NCI-H510A (cell line): ENCODE measurements at regions not wholly inside any gene's neighbourhood (a gene's known extent, or its start where the extent isn't known, plus 50 kb on each side); places are given as distances from the start of the nearest gene placed in this dataset.

ENCODE experiments used
- DNase-seq: peaks from one replicate; lab custom pipeline; 2025; lab: John Stamatoyannopoulos, UW

DNA sequence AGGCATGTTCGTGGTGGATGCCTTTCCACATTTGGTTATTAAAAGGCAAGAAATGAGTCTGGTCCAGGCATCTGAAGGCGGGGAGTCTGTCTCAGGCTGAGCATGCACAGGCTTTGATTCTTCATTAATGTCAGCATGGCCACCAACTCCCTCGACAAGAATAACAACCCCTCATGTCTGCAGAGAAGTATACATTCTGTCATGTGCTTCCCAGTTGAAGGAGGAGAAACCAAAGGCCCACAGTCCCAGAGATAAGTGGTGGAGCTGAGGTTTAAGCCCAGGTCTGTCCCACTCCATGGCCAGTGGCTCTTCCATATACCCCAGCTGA lies 61.6 kb upstream of the LAPTM5 start:
- DNase-seq: no peak

DNA sequence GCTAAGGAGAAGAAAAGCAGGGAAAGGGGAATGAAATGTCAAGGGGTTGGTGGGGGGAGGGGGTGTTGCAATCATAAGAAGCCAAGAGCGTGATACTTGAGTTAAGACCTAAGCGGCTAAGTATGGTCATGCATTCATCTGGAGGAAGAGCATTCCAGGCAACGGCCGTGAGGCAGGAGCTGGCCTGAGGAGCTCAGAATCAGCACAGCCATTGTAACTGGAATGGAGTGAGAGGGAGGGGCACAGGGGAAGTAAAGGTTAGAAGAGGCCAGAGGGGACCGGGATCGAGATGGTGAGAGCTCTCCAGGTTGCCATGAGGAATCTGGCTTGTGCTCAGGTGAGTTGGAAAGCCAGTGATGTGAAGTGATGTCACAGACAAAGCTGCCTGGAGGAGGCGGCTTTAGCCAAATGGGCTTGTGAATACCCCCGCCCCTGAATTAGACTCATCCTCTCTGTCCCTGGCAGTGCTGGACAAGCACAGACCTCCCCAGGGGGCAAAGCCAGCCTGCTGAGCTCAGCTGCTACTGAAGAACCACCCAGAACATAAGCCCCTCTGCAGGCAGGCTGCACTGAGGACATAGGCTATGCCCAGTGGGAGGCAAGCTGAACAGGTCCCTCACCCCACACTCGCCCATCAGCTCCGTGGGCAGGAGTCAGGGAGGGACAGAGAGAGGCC lies 61.1 kb upstream of the LAPTM5 start:
- DNase-seq: no peak

GRCh38 chr1:30817548-30817947 lies 60.0 kb upstream of the LAPTM5 start:
- no peak for DNase-seq

DNA sequence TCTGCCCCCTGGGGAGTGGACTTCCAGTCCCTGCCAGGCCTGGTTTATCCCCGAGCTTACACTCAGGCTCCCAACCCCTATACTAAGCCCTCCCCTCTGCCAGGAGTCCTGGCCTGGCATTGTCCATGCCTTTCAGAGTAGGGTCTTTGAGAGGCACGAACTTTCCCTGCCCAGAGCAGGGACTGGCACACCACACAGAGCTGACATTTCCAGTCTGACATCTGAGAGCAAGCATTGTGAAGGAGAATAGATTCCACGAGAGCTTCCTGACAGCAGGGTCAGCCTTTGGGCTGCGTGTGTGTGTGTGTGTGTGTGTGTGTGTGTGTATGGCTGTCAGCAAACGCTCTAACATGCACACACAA lies 59.5 kb upstream of the LAPTM5 start:
- DNase-seq: no peak

DNA sequence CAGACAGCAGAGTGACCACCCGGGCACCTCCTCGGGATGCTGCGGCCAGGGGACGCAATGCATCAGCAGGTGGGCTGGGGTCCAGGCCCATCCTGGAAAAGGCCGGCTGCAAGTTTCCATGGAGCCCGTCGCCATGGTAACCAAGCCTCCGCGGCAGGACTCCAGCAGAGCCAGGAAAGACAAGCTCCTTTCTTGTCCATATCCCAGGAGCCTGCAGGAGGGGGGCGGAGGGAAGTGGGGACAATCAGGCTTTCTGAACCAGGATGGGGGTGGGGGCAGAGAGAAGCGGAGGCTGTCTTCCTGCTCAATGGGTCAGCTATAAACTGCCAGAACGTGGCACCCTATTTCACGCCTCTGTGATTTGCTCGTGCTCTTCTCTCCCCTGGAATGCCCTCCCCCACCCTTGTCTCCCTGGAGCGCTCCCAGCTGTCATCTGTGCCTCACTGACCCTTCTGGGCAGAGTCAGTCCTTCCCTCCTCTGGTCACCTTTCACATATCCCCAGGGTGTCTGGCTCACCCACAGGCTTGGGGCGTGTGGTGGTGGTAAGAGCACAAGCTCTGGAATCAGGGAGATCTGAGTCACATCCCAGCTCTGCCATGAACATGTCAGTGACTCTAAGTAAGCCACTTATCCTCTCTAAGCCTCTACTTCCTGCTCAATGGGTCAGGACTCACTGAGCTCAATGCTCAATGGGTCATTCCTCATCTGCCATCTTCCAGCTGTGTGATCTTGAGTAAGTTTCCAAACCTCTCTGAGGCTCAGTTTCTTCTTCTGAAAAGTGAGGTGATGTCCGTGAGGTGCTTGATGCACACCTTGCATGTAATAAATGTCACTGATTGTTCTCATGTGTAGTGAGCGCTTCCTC lies 58.9 kb upstream of the LAPTM5 start:
- DNase-seq: no peak

- DNase-seq: no peak
Observed at GRCh38 chr1:30815556-30815955, 58.0 kb upstream of the LAPTM5 start.

DNA sequence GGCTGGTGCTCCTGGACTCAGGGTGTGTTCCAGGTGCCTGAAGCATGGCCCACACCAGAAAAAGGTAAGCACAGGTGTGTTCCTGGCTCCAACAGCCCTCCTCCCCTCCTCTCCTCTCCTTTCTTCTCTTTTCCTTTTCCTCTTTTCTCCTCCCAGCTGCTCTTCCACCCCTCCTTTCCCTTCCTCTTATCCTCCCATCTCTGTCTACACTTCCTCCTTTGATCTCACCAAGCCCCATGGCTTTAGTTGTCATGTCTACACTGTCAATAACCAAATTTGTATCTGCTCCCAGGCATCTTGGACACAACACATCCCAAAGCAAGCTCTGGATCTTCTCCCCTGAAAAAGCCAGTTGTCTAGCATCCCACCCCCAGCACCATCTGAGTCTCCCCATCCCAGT lies 56.7 kb upstream of the LAPTM5 start:
- no peak for DNase-seq

DNA sequence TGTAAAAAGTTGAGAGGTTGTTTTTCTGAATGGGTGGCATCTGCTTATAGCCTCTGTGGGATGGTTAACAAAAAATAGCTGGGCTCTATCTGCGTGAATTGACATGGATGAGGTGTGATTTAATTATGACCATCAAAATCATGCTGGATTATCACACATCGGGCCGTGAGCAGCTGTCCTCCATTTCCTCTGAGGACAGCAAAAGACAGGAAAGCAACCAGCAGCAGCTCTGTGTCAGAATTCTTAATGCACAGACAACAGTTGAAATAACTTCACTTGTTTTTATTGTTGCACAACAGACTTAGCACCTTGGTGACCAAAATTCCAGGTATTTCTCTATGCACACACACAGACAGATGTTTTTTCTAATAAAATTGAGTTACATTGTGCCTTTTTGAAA lies 54.5 kb upstream of the LAPTM5 start:
- no peak for DNase-seq

- no peak for DNase-seq
Observed at GRCh38 chr1:30811187-30811586, 53.6 kb upstream of the LAPTM5 start.

DNA sequence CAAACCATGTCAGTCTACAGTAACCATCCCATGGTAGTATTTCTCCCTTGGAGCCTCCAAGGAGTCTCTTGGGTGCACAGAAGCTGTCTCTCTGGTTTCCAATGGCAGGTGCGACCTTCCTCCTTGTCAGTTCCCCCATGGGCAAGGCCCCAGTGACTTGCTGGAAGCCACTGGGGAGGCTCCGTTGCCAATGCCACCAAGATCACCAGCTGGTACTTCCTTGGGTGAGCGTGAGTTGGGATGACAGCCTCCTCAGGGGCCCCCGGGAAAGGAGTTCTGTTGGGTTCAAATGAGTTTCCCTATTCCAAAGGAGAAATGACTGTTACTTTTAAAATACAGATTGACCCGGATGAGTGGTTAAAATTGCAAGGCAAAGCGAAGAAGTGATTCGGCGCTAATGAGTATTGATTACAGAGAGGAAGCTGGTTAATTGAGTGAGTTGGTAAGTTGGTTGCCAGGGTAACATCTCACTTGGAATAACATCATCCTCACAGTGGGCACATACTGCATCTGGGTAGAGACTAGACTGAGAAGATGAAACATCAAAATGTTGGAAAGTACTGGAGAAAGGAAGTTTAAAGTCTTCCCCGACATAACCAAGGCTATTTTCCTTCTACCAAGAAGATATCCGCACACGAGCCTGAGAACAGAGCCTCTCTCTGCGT lies 53.0 kb upstream of the LAPTM5 start:
- no peak for DNase-seq

DNA sequence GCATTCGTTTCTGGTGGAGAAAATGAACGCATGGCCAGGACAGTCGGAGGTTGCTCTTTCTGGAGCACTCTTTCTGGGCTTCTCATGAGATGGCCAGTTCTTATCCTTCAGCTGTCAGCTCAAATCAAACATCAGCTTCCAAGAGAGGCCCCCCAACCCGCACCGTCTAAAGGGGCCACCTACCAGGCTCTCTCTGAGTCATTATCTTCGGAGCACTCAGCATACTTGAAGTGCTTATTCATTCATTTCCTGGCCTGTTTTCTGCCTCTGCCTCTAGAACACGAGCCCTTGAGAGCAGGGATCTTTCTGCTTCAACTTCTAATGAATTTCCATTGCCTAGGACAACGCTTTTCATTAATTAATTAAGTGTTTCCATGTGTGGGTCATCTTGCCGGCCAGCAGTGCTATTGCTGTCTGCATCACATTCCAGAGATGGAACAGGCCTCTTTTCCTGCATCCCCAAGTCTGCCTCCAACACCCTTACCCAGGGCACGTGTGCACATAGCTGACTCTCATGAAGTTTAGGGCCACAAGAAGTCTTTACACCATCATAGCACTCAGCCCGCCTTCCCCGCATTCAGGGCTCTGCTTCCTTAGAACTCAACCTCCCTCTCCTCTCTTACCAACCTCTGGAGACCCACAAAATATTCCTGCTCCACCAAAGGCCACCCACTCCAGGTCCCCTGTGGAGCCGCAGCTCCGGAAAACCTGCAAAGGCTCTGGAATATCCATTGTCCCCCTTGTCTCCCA lies 52.1 kb upstream of the LAPTM5 start:
- DNase-seq: no peak

DNA sequence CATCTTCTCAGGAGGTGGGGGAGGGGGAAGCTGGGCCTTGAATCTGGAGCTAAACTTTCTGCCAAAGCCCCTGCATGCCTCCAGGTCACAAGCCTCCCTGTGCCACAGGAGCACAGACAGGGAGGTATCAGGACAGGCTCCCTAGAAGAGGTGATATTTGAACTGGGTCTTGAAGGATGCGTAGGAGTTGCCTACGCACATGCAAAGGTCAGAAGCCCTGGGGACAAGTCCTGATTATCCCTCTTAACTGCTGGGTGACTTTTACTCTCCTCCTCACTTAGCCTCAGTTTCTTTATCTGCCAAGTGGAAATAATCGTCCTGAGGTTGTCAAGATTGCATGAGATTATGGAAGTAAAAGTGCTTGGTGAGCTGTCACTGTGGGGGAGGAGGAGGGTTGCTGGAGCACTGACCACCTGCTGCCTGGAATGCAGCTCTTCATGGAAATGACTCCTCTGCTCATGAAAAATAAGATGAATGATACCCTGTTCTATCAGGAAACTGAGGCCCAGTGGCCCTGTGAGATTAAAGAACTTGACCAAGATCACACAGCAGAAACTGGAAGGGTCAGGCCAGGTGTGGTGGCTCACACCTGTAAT lies 50.6 kb upstream of the LAPTM5 start:
- no peak for DNase-seq

GRCh38 chr1:30807318-30808066 lies 49.9 kb upstream of the LAPTM5 start:
- peak; percentile 27 for DNase-seq
